Vagina (tissue), 2 donors: ENCODE measurements at regions not wholly inside any gene's neighbourhood (a gene's known extent, or its start where the extent isn't known, plus 50 kb on each side); places are given as distances from the start of the nearest gene placed in this dataset.

ENCODE experiments used
- DNase-seq, 2 donors: peaks; one replicate each; pipeline ENCODE4 v3.0.0-alpha.2; 2017; ENCODE audit errors: extremely low spot score in 2 of 2
- H3K27ac ChIP-seq: fragments of 200-600 bp; sonication (generic); one replicate; pipeline ENCODE4 v1.5.1; 2019
- H3K27me3 ChIP-seq: fragments of 200-600 bp; sonication (generic); one replicate; pipeline ENCODE4 v1.5.1; 2019
- H3K36me3 ChIP-seq, 2 donors: fragments of 200-600 bp; sonication (generic); one replicate each; pipeline ENCODE4 v1.5.1; 2017 to 2019
- H3K4me1 ChIP-seq: fragments of 200-600 bp; sonication (generic); one replicate; pipeline ENCODE4 v1.5.1; 2019
- H3K4me3 ChIP-seq, 2 donors: fragments of 200-600 bp; sonication (generic); 1 replicate in 1 of 2; 2 replicates in 1 of 2; pipeline ENCODE4 v1.5.1; 2016 to 2019
- H3K9me3 ChIP-seq: fragments of 200-600 bp; sonication (generic); one replicate; pipeline ENCODE4 v1.5.1; 2019
- POLR2A ChIP-seq, 2 donors: fragments of 450-650 bp; IDR thresholded peaks; one replicate each; pipeline ENCODE4 v1.6.1; 2017; ENCODE audit warnings: antibody characterized with exemption in 2 of 2, mild to moderate bottlenecking in 2 of 2, moderate library complexity in 2 of 2
- POLR2AphosphoS5 ChIP-seq, 2 donors: sonication (generic); formaldehyde crosslinking; IDR thresholded peaks; one replicate each; pipeline ENCODE4 v1.9.0; 2017; ENCODE audit warnings: antibody characterized with exemption in 2 of 2, mild to moderate bottlenecking in 2 of 2, low read depth in 1 of 2; ENCODE audit not compliant: insufficient read depth in 1 of 2
- intact Hi-C: fragments of 100-400 bp; cut with DNase I; formaldehyde crosslinking; loops from one replicate; pipeline ENCODE4 v1.15.1; 2023
- TF ChIP-seq, protein P1 (sequence below), 3 experiments: fragments of 450-650 bp in 2 of 3; fragments of 200-600 bp in 1 of 3; sonication (generic) in 1 of 3; IDR thresholded peaks; one replicate each; pipeline ENCODE4 v1.5.1; 2017 to 2019; ENCODE audit warnings: antibody characterized with exemption in 3 of 3, mild to moderate bottlenecking in 2 of 3, moderate library complexity in 2 of 3

DNA sequence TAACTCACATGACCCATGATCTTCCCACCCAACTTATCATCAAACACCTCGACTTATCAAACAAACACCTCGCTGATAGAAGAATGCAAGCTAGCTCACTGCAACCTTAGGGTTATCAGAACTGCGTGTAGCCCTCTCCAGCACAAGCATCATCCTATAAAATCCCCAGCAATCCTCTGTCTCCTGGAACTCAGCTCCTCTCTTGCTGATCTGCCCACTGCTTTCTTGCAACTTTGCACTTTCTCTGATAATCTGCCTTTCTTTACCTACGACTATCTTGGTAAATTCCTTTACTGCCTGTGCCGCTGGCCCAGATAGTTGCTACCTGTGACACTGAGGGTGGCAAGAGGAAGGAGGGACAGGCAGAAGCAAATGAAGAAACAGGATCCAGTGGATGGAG, 210.9 kb downstream of the ACTR3B start:
- TF ChIP-seq POLR2A (IDR thresholded peaks at IDR 0.05) (no peak), POLR2AphosphoS5 (IDR thresholded peaks at IDR 0.05; ENCODE audit: insufficient read depth in 1 of 2, low read depth in 1 of 2) (no peak)
- TF ChIP-seq, protein P1, sequence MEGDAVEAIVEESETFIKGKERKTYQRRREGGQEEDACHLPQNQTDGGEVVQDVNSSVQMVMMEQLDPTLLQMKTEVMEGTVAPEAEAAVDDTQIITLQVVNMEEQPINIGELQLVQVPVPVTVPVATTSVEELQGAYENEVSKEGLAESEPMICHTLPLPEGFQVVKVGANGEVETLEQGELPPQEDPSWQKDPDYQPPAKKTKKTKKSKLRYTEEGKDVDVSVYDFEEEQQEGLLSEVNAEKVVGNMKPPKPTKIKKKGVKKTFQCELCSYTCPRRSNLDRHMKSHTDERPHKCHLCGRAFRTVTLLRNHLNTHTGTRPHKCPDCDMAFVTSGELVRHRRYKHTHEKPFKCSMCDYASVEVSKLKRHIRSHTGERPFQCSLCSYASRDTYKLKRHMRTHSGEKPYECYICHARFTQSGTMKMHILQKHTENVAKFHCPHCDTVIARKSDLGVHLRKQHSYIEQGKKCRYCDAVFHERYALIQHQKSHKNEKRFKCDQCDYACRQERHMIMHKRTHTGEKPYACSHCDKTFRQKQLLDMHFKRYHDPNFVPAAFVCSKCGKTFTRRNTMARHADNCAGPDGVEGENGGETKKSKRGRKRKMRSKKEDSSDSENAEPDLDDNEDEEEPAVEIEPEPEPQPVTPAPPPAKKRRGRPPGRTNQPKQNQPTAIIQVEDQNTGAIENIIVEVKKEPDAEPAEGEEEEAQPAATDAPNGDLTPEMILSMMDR (IDR thresholded peaks at IDR 0.05), result no peak
- intact Hi-C loops, result no loop called here
- H3K27me3 ChIP-seq, result no peaks in the 10 kb centered on the region
- H3K9me3 ChIP-seq, result no peaks in the 10 kb centered on the region
- H3K4me3 ChIP-seq, result no peak overlapping the region
- H3K4me1 ChIP-seq, result no peaks in the 10 kb centered on the region
- H3K36me3 ChIP-seq, result no peaks in the 10 kb centered on the region
- no peak for DNase-seq
- no peak overlapping the region for H3K27ac ChIP-seq

DNA sequence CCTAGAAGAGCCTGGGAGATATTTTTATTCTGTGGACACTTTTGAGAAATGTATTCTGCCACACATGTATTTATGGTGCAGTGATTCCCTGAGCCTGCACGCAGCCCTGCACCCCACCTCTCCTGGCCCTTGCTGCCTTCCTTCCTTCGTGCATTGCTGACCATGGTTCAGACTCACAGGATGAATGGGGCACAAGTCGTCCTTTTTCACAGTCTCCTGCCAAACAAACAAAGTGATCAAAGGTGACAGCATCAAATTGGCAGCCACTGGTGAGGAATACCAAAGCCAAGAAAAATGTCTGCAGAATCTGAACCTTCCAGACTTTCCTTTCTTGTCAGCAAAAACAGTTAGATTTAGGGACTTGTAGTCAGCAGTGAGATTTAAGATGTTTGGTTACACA, 215.0 kb downstream of the ACTR3B start:
- Histone ChIP-seq H3K27me3 (no peaks in the 10 kb centered on the region), H3K36me3 (no peaks in the 10 kb centered on the region), H3K4me3 (no peak overlapping the region), H3K27ac (no peak overlapping the region), H3K9me3 (no peaks in the 10 kb centered on the region), H3K4me1 (no peaks in the 10 kb centered on the region)
- no peak for DNase-seq
- TF ChIP-seq POLR2A (IDR thresholded peaks at IDR 0.05) (no peak), POLR2AphosphoS5 (IDR thresholded peaks at IDR 0.05; ENCODE audit: insufficient read depth in 1 of 2, low read depth in 1 of 2) (no peak)
- TF ChIP-seq, protein P1 (IDR thresholded peaks at IDR 0.05), result no peak
- intact Hi-C loops, result no loop called here

DNA sequence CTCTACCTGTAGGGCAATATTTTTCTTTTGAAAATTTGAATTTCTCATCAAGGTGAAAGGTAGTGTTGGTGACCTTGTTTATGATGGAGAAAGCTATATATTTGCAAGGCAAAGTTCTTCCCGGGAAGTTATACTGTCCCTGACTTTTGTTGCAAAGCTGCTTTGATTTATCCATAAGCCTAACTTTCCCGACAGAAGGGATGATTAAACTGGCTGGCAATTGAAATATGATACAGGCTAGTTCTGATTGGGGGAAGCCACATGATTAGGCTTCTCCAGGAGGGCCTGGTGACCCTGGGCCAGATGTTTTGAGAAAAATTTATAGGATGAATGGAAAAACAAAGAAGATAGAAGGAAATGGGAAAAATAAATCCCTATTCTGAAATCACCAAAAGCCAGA, 215.5 kb downstream of the ACTR3B start:
- Histone ChIP-seq H3K36me3 (no peaks in the 10 kb centered on the region), H3K27me3 (no peaks in the 10 kb centered on the region), H3K4me3 (no peak overlapping the region), H3K4me1 (no peaks in the 10 kb centered on the region), H3K27ac (no peak overlapping the region), H3K9me3 (no peaks in the 10 kb centered on the region)
- no peak for DNase-seq
- intact Hi-C loops, result no loop called here
- no peak for TF ChIP-seq POLR2AphosphoS5 (IDR thresholded peaks at IDR 0.05; ENCODE audit: insufficient read depth in 1 of 2, low read depth in 1 of 2)
- TF ChIP-seq, protein P1 (IDR thresholded peaks at IDR 0.05), result no peak
- TF ChIP-seq POLR2A (IDR thresholded peaks at IDR 0.05), result no peak

DNA sequence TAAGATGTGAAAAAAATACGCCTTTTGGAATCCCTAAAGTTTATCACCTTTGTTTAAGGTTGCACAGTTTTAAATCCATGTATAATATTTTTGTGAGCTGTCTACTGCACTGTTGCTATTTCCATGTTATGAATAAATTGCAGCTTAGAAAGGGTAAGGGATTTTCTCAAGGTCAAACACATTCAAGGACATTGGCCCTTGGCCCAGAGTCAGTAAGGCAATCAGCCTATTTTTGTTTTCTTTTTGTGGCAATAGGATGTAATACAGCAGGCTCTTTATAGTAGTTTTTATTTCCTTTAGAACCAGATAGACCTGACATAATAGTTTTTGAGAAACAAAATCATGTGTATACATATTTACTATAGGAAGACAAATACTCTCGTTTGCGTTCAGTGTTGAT, 219.8 kb downstream of the ACTR3B start:
- Histone ChIP-seq H3K27me3 (no peaks in the 10 kb centered on the region), H3K4me3 (no peak overlapping the region), H3K4me1 (no peaks in the 10 kb centered on the region), H3K9me3 (no peaks in the 10 kb centered on the region), H3K36me3 (no peaks in the 10 kb centered on the region), H3K27ac (no peak overlapping the region)
- intact Hi-C loops, result no loop called here
- DNase-seq, result no peak
- TF ChIP-seq, protein P1 (IDR thresholded peaks at IDR 0.05), result no peak
- TF ChIP-seq POLR2A (IDR thresholded peaks at IDR 0.05), result no peak
- no peak for TF ChIP-seq POLR2AphosphoS5 (IDR thresholded peaks at IDR 0.05; ENCODE audit: insufficient read depth in 1 of 2, low read depth in 1 of 2)

DNA sequence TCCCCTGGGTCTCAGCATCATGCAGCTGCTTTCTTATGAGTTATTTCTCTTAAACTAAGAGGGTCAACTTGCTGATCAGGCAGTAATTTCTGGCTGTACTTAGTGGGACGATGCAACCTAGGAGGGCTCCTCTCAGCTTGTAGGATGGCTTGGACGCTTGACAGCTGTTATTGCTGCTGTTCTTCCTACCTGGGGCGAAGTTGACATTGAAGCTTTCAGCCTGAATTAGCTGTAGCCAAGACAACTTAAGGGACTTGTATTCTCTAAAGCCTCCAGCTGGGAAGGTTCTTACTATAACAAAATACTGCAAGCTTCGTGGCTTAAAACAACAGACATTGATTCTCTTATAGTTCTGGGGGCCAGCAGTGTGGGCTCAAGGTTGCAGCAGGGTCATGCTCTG, 224.9 kb downstream of the ACTR3B start:
- Histone ChIP-seq H3K4me3 (no peak overlapping the region), H3K4me1 (no peaks in the 10 kb centered on the region), H3K9me3 (no peaks in the 10 kb centered on the region), H3K27ac (no peak overlapping the region), H3K27me3 (no peaks in the 10 kb centered on the region), H3K36me3 (no peaks in the 10 kb centered on the region)
- intact Hi-C loops, result no loop called here
- no peak for DNase-seq
- TF ChIP-seq POLR2A (IDR thresholded peaks at IDR 0.05) (no peak), POLR2AphosphoS5 (IDR thresholded peaks at IDR 0.05; ENCODE audit: insufficient read depth in 1 of 2, low read depth in 1 of 2) (no peak)
- TF ChIP-seq, protein P1 (IDR thresholded peaks at IDR 0.05), result no peak
